Psoas muscle (tissue), 7 donors: ENCODE measurements at regions not wholly inside any gene's neighbourhood (a gene's known extent, or its start where the extent isn't known, plus 50 kb on each side); places are given as distances from the start of the nearest gene placed in this dataset.

Experiments used
- ATAC-seq, 4 donors: fragments of 200-7000 bp; cut with Tn5 transposase; one replicate each; pipeline ENCODE4 v1.9.1; 2020; ENCODE audit warnings: moderate library complexity in 3 of 4, mild to moderate bottlenecking in 2 of 4
- DNase-seq, 2 donors: peaks; one replicate each; pipeline ENCODE4 v3.0.0-alpha.2; 2020
- H3K27ac ChIP-seq: fragments of 200-600 bp; one replicate; pipeline ENCODE4 v1.8.0; 2022
- H3K27me3 ChIP-seq, 3 donors: fragments of 200-600 bp in 1 of 3; one replicate each; pipeline versions ENCODE4 v1.6.1 to v1.8.0; 2013 to 2022; ENCODE audit warnings: low read length in 2 of 3, mild to moderate bottlenecking in 2 of 3, moderate library complexity in 1 of 3; ENCODE audit not compliant: insufficient read depth in 3 of 3
- H3K36me3 ChIP-seq, 2 donors: fragments of 200-600 bp in 1 of 2; one replicate each; pipeline versions ENCODE4 v1.6.1 to v1.8.0; 2013 to 2022; ENCODE audit warnings: low read depth in 1 of 2, mild to moderate bottlenecking in 1 of 2, moderate library complexity in 1 of 2; ENCODE audit not compliant: insufficient read depth in 1 of 2
- H3K4me1 ChIP-seq: fragments of 200-600 bp; one replicate; pipeline ENCODE4 v1.8.0; 2022
- H3K4me3 ChIP-seq: fragments of 200-600 bp; one replicate; pipeline ENCODE4 v1.8.0; 2022; ENCODE audit warnings: mild to moderate bottlenecking
- H3K9me3 ChIP-seq: fragments of 200-600 bp; one replicate; pipeline ENCODE4 v1.8.0; 2022
- CTCF ChIP-seq: fragments of 200-600 bp; IDR thresholded peaks from one replicate; pipeline ENCODE4 v1.8.0; 2022; ENCODE audit warnings: antibody characterized with exemption
- WGBS, 3 donors: extraction: QIAGEN DNeasy Blood & Tissue Kit; methylation state at CpG; one replicate each; pipeline versions ENCODE4 v1.1.6 to v1.1.7; 2013; 5-methylcytosine and 5-hydroxymethylcytosine counted together
- intact Hi-C, 2 donors: fragments of 100-400 bp; cut with DNase I; formaldehyde crosslinking; loops; one replicate each; pipeline versions ENCODE4 v1.11.0 to v1.14.2; 2022
- donor health status: healthy with polysubstance abuse.
- donor health status: DM: no; HTN: no; CAD: no; lungs with moderate emphysema.
- donor health status: Bipolar disorder and iron deficiency.
- donor health status: healthy.
- donor health status: DM: yes; HTN: yes; CAD: no.
- donor health status: DM: no; HTN: no; CAD: no.
- donor health status: DM: yes; HTN: yes; CAD: no.

GRCh38 chr17:22462461-22462860, 770.1 kb downstream of the KCNJ18 start:
- DNase-seq (no peak), ATAC-seq (no peak)
- Histone ChIP-seq H3K4me3 (no peak overlapping the region), H3K36me3 (no peaks in the 10 kb centered on the region), H3K27ac (no peak overlapping the region), H3K4me1 (no peaks in the 10 kb centered on the region), H3K9me3 (no peaks in the 10 kb centered on the region), H3K27me3 (no peaks in the 10 kb centered on the region)
- intact Hi-C loops = no loop called here
- WGBS, 3 donors = 73 to 79% (median 75%) methylated on average over 6 of the region's 6 CpGs
- TF ChIP-seq CTCF = no peak

DNA sequence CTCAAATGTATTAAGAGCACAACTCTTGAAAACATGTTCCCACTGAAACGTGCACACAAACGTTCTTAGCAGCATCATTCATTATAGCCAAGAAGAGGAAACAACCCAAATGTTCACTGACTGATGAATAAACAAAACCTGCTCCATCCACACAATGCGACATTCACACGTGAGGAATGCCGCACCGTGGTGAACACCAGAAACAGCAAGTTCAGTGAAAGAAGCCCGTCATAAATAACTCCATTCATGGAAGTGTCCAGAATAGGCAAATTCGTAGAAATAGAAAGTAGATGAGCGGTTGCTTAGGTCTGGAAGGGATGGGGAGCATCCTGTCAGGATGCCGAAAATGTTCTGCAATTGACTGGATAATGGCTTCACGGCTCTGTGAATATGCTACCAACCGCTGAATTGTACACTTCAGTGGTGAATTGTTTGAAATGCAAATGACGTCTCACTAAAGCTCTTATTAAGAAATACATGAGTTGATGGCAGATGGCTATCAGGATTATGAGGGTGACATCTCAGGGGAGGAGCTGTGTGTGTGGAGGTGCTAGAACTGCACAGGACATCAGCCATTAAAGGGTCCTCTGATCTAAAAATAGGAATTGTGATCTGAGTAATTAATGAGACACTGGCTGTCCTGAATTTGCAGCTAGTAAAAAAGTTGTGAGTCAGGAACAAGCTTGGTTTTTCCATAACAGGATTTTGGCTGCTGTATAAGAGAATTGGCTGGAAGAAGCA, 771.0 kb downstream of the KCNJ18 start:
- no peak overlapping the region for H3K4me3 ChIP-seq
- H3K36me3 ChIP-seq = no peaks in the 10 kb centered on the region
- H3K4me1 ChIP-seq = no peaks in the 10 kb centered on the region
- TF ChIP-seq CTCF = no peak
- no peaks in the 10 kb centered on the region for H3K27me3 ChIP-seq
- 64 to 69% (median 69%) methylated on average over 13 of the region's 13 CpGs for WGBS, 3 donors
- no peaks in the 10 kb centered on the region for H3K9me3 ChIP-seq
- H3K27ac ChIP-seq = no peak overlapping the region
- ATAC-seq = no peak
- intact Hi-C loops = no loop called here
- DNase-seq = no peak

- WGBS, 3 donors = 73 to 79% (median 74%) methylated on average over 6 of the region's 6 CpGs
- H3K36me3 ChIP-seq = no peaks in the 10 kb centered on the region
- TF ChIP-seq CTCF = no peak
- no peaks in the 10 kb centered on the region for H3K27me3 ChIP-seq
- intact Hi-C loops = no loop called here
- H3K9me3 ChIP-seq = no peaks in the 10 kb centered on the region
- ATAC-seq = no peak
- no peak overlapping the region for H3K27ac ChIP-seq
- H3K4me1 ChIP-seq = no peaks in the 10 kb centered on the region
- H3K4me3 ChIP-seq = no peak overlapping the region
- no peak for DNase-seq
Measured at GRCh38 chr17:22464041-22464440, 771.7 kb downstream of the KCNJ18 start.

GRCh38 chr17:22467720-22468119, 775.4 kb downstream of the KCNJ18 start:
- H3K9me3 ChIP-seq = no peaks in the 10 kb centered on the region
- no peak for TF ChIP-seq CTCF
- H3K36me3 ChIP-seq = no peaks in the 10 kb centered on the region
- H3K27ac ChIP-seq = no peak overlapping the region
- no peaks in the 10 kb centered on the region for H3K4me1 ChIP-seq
- intact Hi-C loops = no loop called here
- WGBS, 3 donors = 66 to 77% (median 66%) methylated on average over 5 of the region's 5 CpGs
- DNase-seq (no peak), ATAC-seq (no peak)
- H3K27me3 ChIP-seq = no peaks in the 10 kb centered on the region
- H3K4me3 ChIP-seq = no peak overlapping the region
